NCI-H2029 (cell line): ENCODE measurements at regions not wholly inside any gene's neighbourhood (a gene's known extent, or its start where the extent isn't known, plus 50 kb on each side); places are given as distances from the start of the nearest gene placed in this dataset.

Source experiments
- DNase-seq: peaks from one replicate; lab custom pipeline; 2025; lab: John Stamatoyannopoulos, UW

DNA sequence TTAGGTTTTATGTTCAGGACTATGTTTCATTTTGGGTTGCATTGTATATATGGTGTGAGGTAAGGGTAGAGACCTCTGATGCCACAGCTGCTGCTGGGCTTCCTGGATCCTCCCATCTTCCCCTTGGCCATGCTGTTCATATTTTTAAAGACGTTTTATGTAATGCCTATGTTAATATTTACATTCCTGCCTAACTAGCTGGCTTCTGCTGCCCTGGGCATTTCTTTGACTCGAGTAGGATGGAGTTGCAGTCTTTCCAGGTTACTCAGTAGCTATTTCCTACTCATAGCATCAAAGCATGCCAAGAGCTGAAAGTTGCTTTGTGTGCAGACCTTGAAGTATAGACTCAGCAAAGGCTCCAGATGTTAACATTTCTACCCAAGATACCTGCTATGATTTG lies 220.5 kb upstream of the CADM1 start:
- DNase-seq = no peak

GRCh38 chr11:115722711-115723110 lies 218.5 kb upstream of the CADM1 start:
- DNase-seq = no peak

DNA sequence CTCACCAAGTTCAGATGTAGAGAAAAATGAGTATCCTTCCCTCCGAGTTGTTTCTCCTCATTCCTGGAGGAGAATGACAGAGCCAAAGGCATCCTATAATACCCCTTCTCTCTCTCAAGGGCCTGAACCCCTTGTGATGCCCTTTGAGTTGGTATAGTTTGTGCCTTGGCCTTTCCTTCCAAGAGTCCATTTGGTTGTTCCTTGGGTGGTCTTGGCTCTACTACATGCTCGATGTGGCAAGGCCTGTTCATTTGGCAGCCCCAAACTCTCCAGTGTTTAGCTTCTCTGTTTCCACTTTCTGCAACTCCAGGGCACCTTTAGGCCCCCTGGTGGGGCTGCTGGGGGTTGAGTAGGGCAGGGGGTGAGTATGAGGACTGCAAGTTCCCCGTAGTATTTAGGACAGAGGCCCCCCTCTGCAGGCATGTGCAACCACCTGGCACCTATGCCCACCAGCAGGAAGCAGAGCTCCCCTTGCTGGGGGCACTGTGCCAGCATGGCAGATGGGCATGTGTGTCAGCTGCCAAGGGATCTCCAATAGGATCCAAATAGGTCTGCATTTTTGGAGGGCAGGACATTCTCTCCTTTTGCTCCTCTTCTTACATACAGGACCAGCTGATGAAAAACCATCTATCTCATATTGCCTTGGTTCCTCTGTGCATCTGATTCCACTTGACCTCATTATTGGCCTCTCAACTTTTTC lies 217.2 kb upstream of the CADM1 start:
- DNase-seq = peak; percentile 18

- DNase-seq = peak; percentile 76
Observed at GRCh38 chr11:115720602-115721245, 216.5 kb upstream of the CADM1 start.

GRCh38 chr11:115718945-115719344 lies 214.7 kb upstream of the CADM1 start:
- no peak for DNase-seq

DNA sequence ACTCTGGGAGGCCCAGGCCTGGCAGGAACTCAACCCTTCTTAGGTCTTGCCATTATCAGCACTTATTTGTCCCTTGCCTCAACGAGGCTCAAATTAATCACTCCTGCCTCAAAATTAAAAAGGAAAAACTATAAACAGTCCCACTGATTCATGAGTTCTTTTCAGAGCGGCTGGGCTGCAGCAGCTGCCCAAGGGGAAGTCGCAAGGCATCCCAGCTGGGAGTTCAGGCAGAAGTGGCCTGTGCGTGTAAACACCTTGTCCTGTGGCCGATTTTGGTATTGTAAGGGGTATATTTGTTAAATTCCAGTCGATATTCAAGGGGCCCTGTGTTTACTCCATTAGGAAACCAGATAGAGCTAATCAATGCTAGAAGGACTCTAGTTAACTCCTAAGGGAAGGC lies 213.9 kb upstream of the CADM1 start:
- DNase-seq = no peak

- DNase-seq = no peak
Observed at GRCh38 chr11:115716601-115717529, 212.7 kb upstream of the CADM1 start.

- no peak for DNase-seq
Observed at GRCh38 chr11:115716080-115716479, 211.9 kb upstream of the CADM1 start.

DNA sequence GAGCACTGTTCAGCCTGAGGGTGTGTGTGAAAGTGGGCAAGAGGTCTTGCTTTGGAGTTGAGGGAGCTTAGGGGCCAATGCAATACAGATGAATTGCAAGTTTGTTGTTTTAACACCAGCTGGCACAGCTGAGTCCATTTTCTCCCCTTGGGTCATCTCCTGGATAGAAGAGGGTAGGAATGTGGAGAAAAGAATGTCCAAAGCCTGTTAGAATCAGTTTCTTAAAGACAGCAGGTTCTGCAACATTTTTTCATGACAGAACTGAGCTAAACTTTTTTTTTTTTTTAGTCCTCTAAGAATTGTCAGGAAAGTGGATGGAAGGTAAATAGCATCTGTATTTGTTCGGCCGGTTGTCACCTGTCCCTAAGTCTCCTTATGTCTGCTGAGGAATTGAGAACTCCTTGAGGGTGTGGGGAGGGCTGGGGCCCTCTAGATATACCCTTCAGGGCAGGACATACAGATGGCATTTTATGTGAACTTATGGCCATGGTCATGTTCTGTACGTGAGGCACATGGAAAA lies 211.1 kb upstream of the CADM1 start:
- DNase-seq = no peak

DNA sequence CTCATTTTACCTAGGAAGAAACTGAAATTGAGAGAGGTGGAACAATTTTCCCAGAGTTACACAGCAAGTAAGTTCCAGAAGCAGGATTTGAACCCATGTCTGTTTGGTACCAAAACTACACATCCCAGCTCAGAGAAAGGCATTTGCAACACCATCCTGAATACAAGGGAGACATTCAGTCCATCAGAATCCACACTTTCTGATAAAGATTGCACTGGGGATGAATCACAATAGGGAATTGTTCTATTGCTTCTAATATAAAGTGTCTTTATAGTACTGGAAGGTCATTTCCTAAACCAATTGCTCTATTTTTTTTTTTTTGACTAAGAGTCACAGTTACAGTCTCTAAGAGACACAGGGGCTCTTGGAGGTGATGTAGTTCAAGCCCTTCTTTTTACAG lies 208.1 kb upstream of the CADM1 start:
- DNase-seq = no peak

- DNase-seq = no peak
Observed at GRCh38 chr11:115710980-115711379, 206.8 kb upstream of the CADM1 start.

DNA sequence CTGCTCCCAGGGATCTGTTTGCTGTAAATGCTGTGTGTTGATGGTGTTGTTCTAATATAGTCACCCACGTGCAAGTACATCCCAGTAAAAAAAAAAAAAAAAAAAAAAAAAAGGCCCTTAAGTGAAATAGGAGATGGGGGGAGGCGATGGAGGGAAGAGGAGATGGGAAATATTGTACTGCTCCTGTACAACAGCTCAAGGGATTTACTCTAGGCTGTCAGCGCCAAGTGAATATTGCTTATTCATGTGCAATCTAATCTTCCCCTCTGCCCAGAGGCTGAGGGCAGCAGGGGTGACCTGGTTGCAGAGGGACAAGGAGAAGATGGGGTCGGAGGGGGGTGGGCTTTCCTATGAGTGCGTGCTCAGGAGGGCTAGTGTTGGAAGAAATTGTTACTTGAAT lies 206.2 kb upstream of the CADM1 start:
- DNase-seq = no peak

- no peak for DNase-seq
Observed at GRCh38 chr11:115709297-115709696, 205.1 kb upstream of the CADM1 start.

DNA sequence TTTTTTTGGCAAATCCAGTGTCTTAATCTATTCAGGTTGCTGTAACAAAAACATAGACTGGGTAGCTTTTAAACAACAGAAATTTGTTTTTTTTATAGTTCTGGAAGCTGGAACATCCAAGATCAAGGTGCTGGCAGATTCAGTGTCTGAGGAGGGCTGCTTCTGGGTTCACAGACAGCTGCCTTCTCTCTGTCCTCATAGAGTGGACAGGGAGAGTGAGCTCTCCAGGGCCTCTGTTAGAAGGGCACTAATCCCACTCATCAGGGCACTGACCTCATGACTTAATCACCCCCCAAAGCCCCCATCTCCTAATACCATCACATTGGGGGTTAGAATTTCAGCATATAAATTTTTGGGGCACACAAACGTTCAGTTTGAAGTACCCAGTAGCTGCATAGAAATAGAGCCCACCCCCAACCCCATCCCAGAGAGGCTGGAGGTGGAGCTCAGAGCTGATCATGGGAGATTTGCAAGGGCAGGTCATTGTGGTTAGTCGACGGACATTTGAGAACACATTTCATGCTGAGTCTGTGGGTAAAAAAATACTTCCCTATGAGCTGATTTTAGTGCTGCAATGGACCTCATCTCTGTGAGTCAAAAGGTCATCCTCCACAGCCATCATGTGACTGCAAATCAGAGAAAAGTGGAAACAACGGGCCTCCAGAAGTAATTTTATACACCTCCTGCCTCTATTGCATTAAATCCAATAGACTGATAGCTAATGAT lies 203.1 kb upstream of the CADM1 start:
- DNase-seq = no peak

- no peak for DNase-seq
Observed at GRCh38 chr11:115706626-115707135, 202.5 kb upstream of the CADM1 start.

DNA sequence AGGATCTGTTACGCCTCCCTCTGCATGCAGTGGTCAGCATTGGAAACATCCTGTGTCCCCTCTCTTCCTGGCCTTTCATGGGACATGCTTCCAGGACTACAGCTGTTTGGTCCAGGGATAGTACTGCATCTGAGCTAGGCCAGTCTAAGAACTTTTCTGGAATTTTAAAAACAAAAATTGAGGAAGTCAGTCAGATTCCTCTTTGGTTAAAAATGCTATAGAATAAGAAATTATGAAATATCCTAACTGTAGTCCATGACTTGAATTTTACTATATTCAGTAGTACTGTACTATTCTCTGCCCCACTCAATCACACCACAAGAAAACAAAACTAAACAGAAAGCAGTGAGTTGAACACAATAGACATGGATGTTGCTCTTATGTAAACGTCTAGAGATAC lies 201.0 kb upstream of the CADM1 start:
- DNase-seq = no peak

GRCh38 chr11:115700981-115701875 lies 197.0 kb upstream of the CADM1 start:
- no peak for DNase-seq

- DNase-seq = no peak
Observed at GRCh38 chr11:115700496-115700895, 196.3 kb upstream of the CADM1 start.

DNA sequence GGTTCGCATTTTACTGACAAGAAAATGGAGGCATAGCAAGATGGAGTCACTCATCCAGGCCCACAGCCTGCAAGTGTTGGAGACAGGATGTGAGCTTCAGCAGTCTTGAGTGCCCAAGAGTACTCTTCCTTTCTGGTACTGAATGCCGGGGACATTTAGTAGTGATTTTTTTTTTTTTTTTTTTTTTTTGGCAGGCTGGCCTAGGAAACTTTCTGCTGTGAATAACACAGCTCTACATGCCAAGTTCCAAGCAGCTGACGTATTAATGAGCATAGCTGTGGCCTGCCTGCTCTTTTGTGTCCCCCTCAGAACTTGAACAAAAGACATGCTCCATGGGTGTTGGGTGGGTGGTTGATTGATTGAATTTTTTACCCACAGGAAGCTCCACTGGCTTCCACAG lies 195.5 kb upstream of the CADM1 start:
- DNase-seq = peak; percentile 15

- no peak for DNase-seq
Observed at GRCh38 chr11:115699326-115699725, 195.1 kb upstream of the CADM1 start.

DNA sequence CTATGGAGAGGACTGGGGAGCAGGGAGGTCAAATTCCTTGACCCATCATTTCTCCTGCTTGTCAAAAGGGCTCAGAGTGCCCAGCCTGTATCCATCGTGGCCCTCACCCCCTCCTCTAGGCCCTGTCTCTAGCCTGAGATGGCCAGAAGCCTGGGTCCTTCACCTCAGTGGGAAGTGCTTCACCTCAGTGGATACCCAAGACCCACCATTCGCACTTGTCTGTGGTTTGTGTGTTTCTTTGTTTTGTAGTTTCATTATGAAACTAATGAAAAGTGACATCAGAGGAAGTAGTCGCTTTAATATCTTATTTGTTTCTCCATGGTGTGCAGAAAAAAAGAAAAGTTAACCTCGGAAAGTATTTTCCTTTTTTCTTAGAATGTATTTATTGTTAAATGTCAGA lies 194.0 kb upstream of the CADM1 start:
- no peak for DNase-seq
